HEK293T (cell line): ENCODE measurements at regions not wholly inside any gene's neighbourhood (a gene's known extent, or its start where the extent isn't known, plus 50 kb on each side); places are given as distances from the start of the nearest gene placed in this dataset.

ENCODE experiments used
- ARNT ChIP-seq: fragments of 450-650 bp; IDR thresholded peaks from 2 replicates; pipeline ENCODE4 v1.6.1; 2017; ENCODE audit warnings: mild to moderate bottlenecking
- ELF4 ChIP-seq: fragments of 450-650 bp; IDR thresholded peaks from 2 replicates; pipeline ENCODE4 v1.6.1; 2017; ENCODE audit warnings: antibody characterized with exemption
- LEF1 ChIP-seq: fragments of 450-650 bp; IDR thresholded peaks from 2 replicates; pipeline ENCODE4 v1.6.1; 2017; ENCODE audit warnings: mild to moderate bottlenecking, borderline replicate concordance
- TARDBP ChIP-seq: fragments of 450-650 bp; IDR thresholded peaks from 2 replicates; pipeline ENCODE4 v1.6.1; 2016

GRCh38 chr17:59494757-59495368 lies 70.5 kb upstream of the DHX40 start:
- TF ChIP-seq LEF1 (no peak), ARNT (no peak), TARDBP (no peak), ELF4 (no peak)
